M059J (cell line): ENCODE measurements at regions not wholly inside any gene's neighbourhood (a gene's known extent, or its start where the extent isn't known, plus 50 kb on each side); places are given as distances from the start of the nearest gene placed in this dataset.
A peak's percentile ranks its signal among the peaks of the same experiment; 100 is the strongest.
"Not testable (repeated sequence)": the region's sequence is repeated elsewhere in the genome, so short reads cannot be mapped to it uniquely, and the experiment has no call there.

ENCODE experiments used
- DNase-seq: peaks from one replicate; pipeline ENCODE4 v3.0.0-alpha.2; 2012; ENCODE audit warnings: low read depth

DNA sequence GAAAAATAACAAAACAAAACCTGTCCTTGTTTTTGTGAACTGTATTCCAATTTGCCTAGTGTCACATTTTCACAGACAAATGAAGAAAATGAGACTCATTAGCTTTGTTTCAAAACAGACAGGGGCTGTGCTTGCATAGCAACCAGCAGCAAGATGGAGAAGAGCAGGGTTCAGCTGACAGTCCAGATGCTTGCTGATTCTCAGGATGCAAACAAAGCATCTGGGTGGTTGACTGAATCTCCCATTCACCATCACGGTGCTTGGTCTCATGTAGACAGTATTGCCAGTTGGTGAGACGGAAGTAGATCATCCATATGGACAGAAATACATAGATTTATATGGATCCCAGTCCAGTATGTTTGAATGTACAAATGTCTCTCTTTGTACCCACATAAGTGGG lies 326.8 kb downstream of the CCDC85A start:
- no peak for DNase-seq

DNA sequence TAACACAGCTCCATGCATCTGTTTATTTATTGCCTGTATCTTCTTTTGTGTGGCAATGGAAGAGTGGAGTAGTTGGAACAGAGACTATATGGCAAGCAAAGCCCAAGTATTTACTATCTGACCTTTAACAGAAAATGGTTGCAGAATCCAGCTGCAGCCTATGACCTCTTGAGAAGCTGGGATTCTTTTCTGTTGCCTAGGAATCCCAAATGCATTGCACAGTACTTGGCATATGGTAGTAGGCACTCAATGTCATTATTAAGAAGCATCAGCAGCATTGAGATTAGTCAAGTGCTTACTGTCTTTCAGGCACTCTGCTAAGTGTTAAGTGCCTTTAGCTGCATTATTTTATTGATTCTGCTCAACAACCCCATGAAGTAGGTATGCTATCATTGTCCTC lies 331.6 kb downstream of the CCDC85A start:
- no peak for DNase-seq

DNA sequence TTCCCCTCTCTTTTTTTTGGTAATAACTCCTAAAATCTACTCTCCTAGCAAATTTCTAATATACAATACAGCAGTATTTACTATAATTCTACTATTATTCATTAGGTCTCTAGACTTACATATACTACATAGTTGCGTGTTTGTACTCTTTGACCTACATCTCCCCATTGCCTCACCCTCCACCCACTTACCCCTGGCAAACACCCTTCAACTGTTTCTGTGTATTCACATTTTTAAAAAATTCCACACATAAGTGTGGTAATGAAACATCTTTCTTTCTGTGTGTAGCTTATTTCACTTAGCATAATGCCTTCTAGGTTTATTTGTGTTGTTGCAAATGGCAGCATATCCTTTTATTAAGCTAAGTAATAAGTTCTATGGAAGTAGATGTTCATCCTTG lies 336.0 kb downstream of the CCDC85A start:
- no peak for DNase-seq

DNA sequence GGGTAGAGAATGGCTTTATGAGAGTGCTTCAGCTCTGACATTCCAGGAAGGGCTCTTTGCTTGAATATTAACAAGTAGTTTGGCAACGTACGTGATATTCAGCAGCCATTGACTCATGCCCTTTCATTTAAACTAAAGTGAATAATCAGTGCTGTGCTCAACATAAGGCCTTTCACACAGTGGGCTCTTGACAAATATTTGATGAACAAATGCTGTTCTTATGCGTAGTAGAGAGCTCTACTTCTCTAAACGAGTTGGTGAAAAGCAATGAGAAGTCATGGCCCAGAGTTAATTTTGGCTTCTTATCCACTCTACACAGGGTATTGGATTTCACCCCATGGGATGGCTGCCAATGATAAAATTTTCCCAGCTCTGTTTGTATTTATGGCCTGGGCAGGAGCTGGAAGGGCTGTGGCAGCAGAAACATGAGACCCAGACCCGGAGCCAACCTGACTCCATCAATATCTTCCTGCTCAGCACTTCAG lies 338.9 kb downstream of the CCDC85A start:
- DNase-seq: peak; percentile 88

DNA sequence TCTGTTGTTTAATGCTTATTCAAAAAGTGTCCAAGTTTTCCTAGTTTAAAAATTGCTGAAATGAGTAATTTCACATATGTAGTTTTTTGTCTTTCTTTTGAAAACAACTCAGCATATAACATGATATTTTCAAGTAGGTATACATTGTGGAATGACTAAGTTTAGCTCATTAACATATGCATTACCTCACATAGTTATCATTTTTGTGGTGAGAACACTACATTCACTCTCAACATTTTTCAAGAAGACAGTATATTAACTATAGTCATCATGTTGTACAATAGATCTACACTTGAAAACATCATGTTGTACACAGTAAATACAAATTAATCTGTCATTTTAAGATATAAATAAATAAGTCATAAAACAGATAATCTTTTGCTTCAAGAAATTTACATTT lies 340.0 kb downstream of the CCDC85A start:
- DNase-seq: no peak

DNA sequence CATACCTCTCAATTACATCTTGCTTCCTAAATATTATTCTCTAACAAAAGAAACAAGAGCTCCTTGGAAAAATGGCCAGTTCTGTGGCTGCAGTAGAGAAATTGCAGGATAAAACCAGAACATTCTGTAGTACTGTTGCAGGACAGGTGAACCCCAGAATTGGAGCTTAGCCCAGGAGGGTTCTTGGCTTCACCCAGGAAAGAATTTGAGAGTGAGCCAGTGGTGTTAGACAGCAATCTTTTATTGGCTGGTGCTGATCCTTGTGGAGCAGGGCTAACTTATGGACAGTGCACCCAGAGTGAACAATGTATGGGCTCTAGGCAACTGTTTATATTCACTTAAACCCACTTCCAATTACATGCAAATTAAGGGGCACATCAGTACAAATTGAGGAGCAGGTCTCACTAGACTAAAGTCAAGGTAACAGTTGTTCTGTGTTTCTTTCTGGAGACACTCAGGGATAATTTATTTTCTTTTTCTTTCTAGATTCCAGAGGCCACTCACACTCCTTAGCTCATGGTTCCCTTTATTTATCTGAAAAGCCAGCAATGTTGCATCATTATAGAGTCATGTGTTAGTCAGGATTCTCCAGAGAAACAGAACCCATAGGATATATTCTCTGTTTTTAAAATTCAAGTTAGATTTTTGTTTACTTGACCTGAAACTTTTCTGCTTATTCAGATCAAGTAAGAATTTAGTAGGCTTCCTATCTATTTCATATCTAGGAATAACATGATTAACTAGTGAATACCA lies 348.1 kb downstream of the CCDC85A start:
- DNase-seq: peak; percentile 76

DNA sequence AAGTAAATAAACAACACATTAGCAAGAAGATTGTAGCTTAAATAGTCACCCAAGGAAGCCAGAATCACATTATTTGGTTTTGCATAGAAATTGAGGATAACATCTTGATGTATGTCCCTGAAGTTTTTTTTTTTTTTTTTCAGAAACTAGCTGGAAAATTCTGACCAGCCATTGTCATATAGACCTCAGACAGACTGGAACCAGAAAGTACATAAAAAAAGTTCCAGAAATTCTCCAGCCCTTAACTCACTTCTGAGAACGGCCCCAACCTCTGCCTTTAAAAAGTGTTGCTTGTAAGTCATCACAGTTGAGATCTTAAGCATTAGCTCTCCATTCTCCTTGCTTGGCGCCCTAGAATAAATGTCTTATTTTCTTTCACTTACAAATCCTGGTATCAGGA lies 350.5 kb downstream of the CCDC85A start:
- peak; percentile 89 for DNase-seq

DNA sequence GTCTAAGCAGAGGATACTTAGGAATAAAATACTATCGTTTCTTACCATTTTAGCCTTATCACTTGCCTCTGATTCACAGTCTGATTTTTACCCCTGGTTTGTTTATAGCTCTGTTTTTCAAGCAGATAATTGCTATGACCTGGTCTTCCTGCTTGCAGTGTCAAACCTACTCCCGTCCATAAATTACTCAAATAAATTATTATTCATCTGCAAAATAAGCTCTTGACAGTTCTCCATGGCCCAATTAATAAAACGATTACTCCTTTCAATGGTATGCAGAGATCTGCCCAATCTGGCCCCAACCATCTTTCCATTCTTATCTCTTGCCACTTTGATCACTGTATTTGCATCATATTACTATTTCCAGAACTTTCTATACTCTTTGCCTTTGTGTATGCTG lies 354.0 kb downstream of the CCDC85A start:
- DNase-seq: peak; percentile 66

DNA sequence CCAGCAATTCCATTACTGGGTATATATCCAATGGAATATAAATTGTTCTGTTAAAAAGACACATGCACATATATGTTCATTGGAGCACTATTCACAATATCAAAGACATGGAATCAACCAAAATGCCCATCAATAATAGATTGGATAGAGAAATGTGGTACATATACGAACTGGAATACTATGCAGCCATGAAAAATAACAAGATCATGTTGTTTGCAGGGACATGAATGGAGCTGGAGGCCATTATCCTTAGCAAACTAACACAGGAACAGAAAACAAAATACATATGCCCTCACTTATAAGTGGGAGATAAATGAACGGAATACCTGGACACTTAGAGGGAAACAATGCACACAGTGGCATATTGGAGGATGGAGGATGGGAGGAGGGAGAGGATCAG lies 355.8 kb downstream of the CCDC85A start:
- DNase-seq: no peak

DNA sequence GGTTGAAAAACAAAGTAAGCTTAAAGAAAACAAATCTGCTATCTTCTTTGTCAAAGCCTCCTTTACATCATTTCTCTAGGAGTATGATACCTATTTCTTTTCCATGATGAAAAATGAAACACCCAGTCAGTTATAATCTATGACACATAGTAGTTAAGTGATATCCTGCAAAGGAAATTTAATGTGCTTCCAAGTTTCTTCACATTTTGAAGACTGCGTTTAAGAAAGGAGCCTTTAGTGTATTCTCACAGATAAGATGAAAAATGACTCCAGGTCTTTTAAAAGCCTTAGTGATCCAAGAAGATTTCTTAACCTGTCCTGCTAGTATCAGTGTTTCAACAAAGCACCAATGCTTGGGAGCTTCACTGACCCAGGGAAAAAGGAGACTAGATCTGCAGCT lies 356.7 kb downstream of the CCDC85A start:
- DNase-seq: no peak

DNA sequence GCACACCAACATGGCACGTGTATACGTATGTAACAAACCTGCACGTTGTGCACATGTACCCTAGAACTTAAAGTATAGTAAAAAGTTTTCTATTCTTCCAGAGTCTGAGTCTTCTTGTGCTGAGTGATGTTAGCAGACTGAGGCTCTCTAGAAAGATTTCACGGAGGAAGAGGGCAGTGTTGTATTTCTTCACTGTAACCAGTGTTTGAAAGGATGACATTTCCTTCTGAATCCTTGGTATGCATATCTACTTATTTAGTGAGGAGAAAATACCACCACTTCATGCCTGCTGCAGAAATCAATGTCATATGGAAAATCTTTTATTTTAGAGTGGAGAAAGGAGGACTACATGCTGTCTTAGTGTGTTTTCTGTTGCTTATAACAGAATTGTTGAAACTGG lies 357.1 kb downstream of the CCDC85A start:
- DNase-seq: peak; percentile 56

DNA sequence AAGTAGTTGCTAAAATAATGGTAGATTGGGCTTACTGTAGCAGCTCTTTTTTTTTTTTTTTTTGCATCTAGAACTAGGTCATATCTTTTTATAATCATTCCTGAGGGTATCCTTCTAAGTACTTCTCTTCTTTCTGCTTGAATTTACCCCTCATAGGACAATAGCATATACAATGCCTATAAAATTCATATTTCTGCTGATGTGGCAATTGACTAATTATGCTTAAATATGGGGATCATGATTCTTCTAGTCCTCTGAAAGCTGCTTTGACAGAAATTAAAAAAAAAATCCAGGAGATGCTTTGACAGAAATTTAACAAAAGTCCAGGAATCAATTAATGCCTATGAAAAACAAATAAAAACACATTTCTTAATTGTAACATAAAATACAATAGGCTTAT lies 358.4 kb downstream of the CCDC85A start:
- DNase-seq: no peak

DNA sequence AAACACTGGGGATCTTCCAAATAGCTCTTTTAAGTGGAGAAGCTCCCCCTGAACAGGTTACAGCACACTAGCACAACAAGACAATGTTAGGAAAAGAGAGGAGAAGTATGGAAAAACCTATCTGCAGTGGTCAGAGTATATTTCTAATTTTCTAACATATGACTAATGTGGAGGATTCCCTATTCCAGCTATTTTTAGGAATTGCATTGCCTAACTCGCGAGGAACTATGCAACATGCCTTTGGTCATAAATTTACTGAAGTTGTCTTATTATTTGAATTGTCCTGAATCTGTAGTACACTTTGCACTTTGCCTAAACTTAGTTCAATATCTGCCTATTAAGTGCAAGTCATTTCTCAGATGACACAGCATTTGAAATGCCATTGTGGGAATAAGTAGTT lies 381.4 kb downstream of the CCDC85A start:
- no peak for DNase-seq

DNA sequence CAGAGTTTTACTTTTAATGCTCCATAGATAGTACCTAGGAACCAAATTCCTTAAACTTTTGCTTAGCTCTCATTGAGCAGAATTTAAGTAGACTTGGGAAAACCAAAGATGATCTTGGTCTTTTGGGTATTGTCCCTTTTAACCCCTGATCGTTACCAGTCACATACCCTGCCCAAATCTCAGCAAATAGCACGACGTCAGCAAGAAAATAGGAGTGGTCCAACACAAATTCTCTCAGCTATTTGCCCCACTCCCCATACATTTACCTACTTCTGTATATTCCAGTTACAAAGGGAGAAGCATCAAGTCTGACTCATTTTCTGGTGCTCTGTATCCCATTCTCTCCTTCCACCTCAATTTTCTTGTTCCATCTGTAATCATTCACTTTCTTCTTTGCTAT lies 387.3 kb downstream of the CCDC85A start:
- DNase-seq: no peak

DNA sequence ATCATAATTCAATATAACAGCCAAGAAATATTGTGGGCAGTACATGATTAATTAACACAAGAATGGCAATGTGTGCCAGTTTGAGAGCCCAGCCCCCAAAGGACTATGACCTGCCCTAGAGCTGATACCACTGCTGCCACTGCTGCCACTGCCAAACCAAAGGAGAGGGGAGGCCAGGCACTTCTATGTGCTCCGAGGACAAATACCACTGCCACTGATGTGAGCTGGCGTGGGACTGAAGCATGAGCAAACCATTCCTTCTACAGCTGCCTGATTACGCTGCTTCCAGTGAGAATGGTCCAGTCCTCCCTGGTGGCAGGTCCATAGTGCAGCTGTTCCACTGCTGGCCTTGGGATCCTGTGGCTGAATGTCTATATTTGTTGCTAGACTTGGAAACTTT lies 392.2 kb downstream of the CCDC85A start:
- DNase-seq: no peak

DNA sequence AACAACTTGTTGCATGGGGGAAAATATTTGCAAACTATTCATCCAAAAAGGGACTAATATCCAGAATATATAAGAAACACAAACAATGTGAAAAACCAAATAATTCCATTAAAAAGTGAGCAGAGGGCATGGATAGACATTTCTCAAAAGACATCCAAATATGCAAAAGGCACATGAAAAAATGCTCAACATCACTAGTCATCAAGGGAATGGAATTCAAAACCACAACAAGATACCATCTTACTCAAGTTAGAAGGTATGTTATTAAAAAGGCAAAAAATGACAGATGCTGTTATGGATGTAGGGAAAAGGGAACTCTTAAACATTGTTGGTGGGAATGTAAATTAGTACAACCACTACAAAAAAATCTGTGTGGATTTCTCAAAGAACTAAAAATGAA lies 396.5 kb downstream of the CCDC85A start:
- DNase-seq: peak; percentile 89

DNA sequence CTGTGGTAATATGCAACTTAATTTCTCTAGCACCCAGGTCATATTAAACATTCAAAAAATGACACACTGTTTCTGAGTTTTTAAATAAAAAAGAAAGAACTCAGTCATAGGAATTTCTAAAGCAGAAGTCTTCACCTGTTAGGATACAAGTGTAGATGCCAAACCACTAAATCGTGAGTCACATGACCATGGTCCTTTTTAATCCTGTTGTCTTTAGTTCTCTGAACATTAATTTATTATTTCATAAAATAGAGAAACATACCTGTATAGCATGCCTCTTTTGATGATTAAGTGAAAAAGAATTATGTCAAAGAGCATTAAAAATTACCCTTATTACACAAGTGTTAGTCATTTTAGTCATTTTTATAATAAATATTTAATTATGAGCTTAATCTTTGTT lies 398.8 kb downstream of the CCDC85A start:
- DNase-seq: peak; percentile 63

DNA sequence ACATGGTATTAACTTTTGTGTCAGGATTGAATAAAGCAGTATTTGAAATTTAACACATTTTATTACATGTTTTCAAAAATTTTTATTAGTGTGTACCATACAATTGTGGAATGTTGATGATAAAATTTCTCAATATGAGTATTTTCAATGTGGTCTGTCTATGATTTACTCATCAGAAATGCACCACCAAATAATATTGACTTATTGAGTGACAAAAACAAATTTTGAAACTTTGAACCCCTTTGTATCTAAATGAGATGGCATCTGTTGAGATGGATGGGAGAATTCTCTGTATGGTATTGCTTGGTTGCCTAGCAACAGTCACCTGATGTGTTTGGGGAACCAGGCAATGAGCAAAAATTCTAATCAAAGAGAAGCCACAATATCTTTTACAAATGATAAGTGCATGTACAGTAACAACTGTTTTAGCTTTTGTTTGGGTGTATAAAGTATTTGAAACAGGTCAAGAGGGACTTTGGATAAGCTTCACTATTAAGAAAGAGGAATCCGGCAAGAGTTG lies 400.1 kb downstream of the CCDC85A start:
- DNase-seq: peak; percentile 67

DNA sequence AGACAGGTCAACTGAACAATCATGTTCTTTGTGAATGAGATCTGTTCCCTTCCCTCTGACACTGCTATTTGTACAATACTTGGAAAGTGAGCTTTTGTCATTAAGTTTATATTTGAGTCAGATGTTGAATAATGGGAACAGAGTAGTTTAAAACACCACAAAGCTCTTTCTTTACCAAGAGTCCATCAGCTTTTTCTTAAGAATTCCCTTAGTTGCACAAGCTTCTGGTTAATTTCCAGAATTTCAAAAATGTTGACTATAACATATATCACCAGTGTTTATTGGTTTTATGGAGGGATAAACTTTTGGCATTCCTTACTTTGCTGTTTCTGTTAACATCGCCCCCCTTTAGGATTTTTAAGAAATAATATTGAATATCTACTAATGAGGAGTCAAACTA lies 403.7 kb downstream of the CCDC85A start:
- peak; percentile 19 for DNase-seq

DNA sequence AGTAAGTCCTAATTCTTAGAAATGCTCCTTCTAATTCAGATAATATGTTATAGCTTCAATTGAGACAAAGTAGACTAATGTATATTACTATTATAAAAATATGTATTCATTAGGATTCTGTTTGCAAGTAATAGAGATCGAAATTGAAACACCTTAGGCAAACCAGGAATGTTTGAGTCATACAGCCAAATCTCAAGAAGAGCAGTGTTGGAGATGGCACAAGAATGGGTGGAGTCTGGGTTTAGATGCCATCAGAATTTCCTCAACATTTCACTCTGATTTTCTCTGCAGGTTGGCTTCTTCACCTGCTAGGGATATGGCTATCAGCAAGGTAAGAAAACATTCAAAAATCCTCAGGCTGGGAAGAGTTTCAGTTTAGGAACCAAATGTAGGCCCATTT lies 405.4 kb downstream of the CCDC85A start:
- DNase-seq: peak; percentile 55

DNA sequence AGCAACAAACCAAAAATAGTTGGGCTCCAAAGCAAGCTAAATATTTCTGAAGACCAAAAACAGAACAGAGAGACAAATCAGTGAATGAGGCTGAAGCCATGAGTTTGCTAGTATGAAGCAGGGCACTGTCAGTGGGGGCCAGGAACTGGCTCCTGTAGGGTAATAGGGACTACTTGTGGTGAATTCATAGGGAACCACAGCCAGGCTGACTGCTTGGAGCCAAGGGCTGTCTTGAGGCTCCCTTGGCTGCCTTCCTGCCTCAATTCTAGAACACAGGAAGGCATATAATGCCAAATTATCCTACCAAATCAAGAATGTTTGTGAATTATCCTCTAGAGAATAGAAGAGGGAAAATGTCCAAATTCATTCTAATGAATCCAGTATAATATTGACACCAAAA lies 406.0 kb downstream of the CCDC85A start:
- peak; percentile 45 for DNase-seq

DNA sequence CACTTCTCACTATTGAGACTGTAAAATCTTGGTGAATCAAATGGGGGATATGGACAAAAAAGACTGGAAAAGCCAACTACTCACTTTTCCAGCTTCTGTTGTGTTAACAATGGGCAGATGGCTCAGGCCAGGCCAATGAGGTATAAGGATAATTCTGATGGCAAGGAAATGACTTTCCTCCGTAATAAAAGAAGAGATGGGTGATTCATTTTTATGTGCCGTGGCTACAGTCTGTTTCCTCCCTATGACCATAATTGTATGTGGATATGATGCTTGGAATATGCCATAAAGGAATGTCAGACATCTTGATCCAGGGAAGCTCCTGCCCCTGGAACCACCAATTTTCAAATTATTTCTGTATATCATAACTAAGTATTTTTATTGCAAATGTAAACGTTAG lies 406.8 kb downstream of the CCDC85A start:
- peak; percentile 34 for DNase-seq

DNA sequence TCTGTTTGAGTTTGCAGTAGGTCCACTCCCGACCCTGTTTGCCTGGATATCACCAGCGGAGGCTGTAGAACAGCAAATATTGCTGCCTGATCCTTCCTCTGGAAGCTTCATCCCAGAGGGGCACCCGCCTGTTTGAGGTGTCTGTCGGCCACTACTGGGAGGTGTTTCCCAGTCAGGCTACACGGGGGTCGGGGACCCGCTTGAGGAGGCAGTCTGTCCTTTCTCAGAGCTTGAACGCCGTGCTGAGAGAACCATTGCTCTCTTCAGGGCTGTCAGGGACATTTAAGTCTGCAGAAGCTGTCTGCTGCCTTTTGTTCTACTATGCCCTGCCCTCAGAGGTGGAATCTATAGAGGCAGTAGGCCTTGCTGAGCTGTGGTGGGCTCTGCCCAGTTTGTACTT lies 422.3 kb downstream of the CCDC85A start:
- not testable (repeated sequence) for DNase-seq

DNA sequence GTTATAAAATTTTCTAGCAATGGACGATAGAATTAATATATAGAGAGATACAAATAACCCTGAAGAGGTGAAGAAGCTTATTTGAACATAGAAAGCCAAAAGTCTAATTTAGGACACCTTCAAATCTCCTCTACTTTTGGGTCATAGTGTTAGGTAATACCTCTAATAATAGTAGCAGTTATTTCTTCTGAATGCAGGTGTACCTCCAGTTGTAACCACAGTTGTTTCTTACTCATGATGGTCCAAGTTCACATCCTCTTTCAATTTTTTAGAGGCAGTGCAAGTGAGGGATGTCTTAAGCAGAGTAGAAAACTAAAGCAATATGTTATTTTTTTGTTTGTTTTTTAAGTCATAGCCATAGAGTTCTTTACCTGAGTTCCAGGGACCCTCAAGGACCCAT lies 429.5 kb downstream of the CCDC85A start:
- DNase-seq: no peak
